HUES48 (cell line): ENCODE measurements at regions not wholly inside any gene's neighbourhood (a gene's known extent, or its start where the extent isn't known, plus 50 kb on each side); places are given as distances from the start of the nearest gene placed in this dataset.
"Not testable (repeated sequence)": the region's sequence is repeated elsewhere in the genome, so short reads cannot be mapped to it uniquely, and the experiment has no call there.

ENCODE experiments used
- H3K27ac ChIP-seq: one replicate; pipeline ENCODE4 v1.7.0; 2013; ENCODE audit warnings: low read depth, low read length, inconsistent platforms
- H3K27me3 ChIP-seq: 2 replicates; pipeline ENCODE4 v1.6.1; 2013; ENCODE audit warnings: mild to moderate bottlenecking, low read length; ENCODE audit not compliant: control insufficient read depth, insufficient read depth
- H3K36me3 ChIP-seq: 2 replicates; pipeline ENCODE4 v1.6.1; 2013; ENCODE audit warnings: low read length; ENCODE audit not compliant: control insufficient read depth, insufficient read depth
- H3K4me1 ChIP-seq: 2 replicates; pipeline ENCODE4 v1.6.1; 2013; ENCODE audit warnings: mild to moderate bottlenecking, low read length; ENCODE audit not compliant: control insufficient read depth, insufficient read depth
- H3K4me3 ChIP-seq: 2 replicates; pipeline ENCODE4 v1.5.1; 2013; ENCODE audit warnings: mild to moderate bottlenecking, low read depth, low read length
- H3K9ac ChIP-seq: 2 replicates; pipeline ENCODE4 v1.6.1; 2013; ENCODE audit warnings: mild to moderate bottlenecking, low read depth, low read length, moderate library complexity
- H3K9me3 ChIP-seq: 2 replicates; pipeline ENCODE4 v1.6.1; 2013; ENCODE audit warnings: low read length; ENCODE audit not compliant: control insufficient read depth, insufficient read depth

DNA sequence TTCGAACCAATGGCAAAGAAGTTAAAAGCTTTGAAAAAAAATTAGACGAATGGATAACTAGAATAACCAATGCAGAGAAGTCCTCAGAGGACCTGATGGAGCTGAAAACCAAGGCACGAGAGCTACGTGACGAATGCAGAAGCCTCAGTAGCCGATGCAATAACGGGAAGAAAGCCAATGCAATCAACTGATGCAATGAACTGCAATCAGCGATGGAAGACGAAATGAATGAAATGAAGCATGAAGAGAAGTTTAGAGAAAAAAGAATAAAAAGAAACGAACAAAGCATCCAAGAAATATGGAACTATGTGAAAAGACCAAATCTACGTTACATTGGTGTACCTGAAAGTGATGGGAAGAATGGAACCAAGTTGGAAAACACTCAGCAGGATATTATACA is 52.6 kb upstream of the MRPS30 start:
- not testable (repeated sequence) for H3K27ac ChIP-seq, H3K4me1 ChIP-seq, H3K9ac ChIP-seq, H3K4me3 ChIP-seq, H3K27me3 ChIP-seq, H3K36me3 ChIP-seq, H3K9me3 ChIP-seq

DNA sequence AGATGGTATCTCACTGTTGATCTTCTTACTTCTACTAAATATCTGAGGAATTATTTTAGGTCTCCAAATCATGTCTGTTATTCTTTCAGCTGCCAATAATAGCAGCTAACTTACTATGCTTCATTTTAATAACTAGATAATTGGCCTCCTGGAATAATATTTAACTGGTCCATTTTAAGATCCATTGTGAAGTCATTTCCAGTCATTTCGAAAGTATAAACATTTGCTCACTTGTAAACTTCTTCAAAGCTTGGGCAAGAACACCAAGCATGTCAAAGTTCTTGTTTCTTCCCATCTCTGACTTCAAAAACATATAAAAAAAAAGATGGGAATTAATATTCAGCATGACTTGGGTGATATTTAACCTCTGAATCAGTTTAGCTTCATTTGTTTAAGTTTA is 61.4 kb upstream of the MRPS30 start:
- H3K27me3 ChIP-seq, result no peaks in the 10 kb centered on the region
- H3K4me1 ChIP-seq, result no peaks in the 10 kb centered on the region
- no peaks in the 10 kb centered on the region for H3K9me3 ChIP-seq
- no peaks in the 10 kb centered on the region for H3K36me3 ChIP-seq
- no peak overlapping the region for H3K4me3 ChIP-seq
- H3K27ac ChIP-seq, result no peak overlapping the region
- H3K9ac ChIP-seq, result no peak overlapping the region

DNA sequence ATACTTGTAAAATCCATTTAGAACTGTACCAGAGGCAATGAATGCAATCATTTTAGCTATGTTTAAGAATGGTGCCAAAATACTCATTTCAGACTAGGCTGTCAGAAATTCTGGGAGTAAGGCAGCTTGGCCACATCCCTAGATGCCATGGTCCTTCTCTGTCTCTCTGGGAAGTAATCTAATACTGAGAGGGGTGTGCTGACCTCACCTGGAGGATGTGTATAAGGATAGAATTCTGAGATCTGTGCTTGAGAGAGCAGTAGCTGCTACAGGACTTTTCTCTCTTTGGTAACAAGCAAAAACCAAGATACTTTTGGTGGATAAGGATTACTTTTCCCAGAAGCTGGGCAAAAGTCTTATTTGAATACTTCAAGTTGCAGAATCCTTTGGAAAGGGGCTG is 68.1 kb upstream of the MRPS30 start:
- Histone ChIP-seq H3K9me3 (no peaks in the 10 kb centered on the region), H3K4me3 (no peak overlapping the region), H3K27me3 (no peaks in the 10 kb centered on the region)

DNA sequence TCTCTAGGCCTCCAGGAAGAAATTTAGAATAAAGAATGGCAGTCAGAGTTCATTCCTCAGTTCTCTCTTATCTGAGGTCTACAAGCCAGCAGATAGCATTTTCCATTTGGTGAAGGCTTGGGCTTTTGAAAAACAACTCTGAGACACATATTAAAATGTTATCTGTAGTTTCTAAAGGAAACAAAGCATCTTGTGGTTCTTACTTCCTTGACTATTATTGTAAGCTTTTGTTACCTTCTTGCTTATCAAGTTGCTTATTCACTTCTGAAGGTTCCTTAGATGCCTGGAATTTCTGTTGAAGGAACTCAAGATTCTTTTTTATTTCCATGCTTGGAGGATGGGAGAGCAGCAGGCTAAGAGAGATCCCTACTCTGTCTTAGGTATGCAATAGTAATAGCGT is 79.2 kb upstream of the MRPS30 start:
- no peaks in the 10 kb centered on the region for H3K9me3 ChIP-seq
- H3K4me1 ChIP-seq, result peaks cover 22% of the 10 kb centered on the region
- H3K36me3 ChIP-seq, result no peaks in the 10 kb centered on the region
- no peak overlapping the region for H3K9ac ChIP-seq
- H3K27me3 ChIP-seq, result no peaks in the 10 kb centered on the region
- H3K4me3 ChIP-seq, result no peak overlapping the region
- H3K27ac ChIP-seq, result peak overlapping the region; percentile 18

More for the DNA sequence above, 68.1 kb upstream of the MRPS30 start:
- Histone ChIP-seq H3K27ac (no peak overlapping the region), H3K4me1 (no peaks in the 10 kb centered on the region), H3K9ac (no peak overlapping the region), H3K36me3 (no peaks in the 10 kb centered on the region)

DNA sequence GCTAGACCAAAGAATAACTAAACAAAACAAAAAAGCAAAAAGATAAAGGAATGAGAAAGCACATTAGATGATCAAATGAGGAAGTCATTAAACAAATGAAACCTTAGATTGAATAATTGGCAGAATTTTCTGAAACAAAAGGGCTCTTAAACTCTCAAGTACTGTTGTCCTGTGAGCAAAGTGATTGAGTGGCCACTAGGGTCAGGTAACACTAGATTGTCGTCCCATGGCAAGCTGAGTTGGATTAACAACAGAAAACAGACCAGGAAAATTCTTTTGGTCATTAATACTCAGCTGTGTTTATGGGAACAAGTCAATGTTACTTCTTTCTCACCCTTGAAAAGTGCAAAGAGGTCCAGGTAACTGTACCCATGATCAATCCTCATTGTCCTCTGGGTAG is 81.6 kb upstream of the MRPS30 start:
- H3K9ac ChIP-seq, result no peak overlapping the region
- H3K9me3 ChIP-seq, result no peaks in the 10 kb centered on the region
- H3K36me3 ChIP-seq, result no peaks in the 10 kb centered on the region
- peaks cover 22% of the 10 kb centered on the region for H3K4me1 ChIP-seq
- no peaks in the 10 kb centered on the region for H3K27me3 ChIP-seq
- H3K4me3 ChIP-seq, result no peak overlapping the region
- H3K27ac ChIP-seq, result no peak overlapping the region

DNA sequence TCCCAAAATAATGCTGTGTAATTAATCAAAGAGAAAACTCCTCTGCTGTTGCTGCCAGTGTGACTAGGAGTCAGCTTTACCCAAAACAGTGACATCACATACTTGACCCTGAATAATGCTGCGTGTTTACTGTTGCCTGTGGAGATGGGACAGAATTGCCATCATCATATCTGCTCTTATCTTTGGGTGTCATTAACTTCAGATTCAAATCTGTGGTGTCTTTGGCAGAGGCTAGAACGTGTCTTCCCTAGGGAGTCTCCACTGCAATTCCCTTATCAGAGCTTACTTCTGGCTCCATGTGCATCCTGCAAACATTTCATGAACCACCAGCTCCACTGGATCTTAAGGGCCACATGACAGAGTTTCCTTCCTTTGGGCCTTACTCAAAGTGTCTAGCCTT is 88.9 kb upstream of the MRPS30 start:
- Histone ChIP-seq H3K36me3 (no peaks in the 10 kb centered on the region), H3K27me3 (no peaks in the 10 kb centered on the region), H3K4me1 (peaks cover 4% of the 10 kb centered on the region; the same call in 1 of the 2 replicates), H3K4me3 (no peak overlapping the region), H3K27ac (no peak overlapping the region), H3K9me3 (no peaks in the 10 kb centered on the region), H3K9ac (no peak overlapping the region)

DNA sequence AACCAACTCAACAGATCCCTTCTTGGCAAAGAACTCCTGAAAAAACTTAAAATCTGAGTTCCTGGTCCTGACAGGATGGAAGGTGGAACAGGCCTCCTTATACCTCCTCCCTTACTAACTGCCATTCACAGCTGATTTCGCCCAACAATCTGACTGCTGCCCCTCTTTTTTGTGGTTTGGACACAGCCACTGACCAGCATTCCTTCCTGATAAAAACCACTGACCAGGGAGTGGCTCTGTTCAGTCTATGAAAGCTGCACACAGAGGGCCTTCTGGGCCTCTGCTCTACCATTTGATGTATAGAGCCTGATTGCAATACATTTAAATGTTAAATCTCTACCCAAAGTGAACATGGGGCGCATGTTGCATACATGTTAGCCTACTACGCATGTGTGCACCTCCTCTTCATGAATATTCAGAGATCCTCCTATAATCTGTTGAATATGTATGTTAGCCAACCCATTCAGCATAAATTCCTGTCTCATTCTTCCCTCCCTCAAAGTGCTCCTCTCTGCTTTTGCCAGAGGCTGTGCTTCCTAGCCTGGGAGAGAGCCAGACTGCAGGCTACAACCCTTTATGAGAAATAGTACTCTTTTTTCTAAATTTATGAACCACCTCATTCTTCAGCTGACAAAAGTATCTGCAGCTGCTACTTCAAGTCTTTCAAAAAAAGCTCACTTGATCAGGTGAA is 93.7 kb upstream of the MRPS30 start:
- Histone ChIP-seq H3K27ac (no peak overlapping the region), H3K4me3 (no peak overlapping the region), H3K9ac (no peak overlapping the region), H3K9me3 (no peaks in the 10 kb centered on the region), H3K36me3 (no peaks in the 10 kb centered on the region), H3K4me1 (peaks cover 4% of the 10 kb centered on the region; the same call in 1 of the 2 replicates), H3K27me3 (no peaks in the 10 kb centered on the region)

DNA sequence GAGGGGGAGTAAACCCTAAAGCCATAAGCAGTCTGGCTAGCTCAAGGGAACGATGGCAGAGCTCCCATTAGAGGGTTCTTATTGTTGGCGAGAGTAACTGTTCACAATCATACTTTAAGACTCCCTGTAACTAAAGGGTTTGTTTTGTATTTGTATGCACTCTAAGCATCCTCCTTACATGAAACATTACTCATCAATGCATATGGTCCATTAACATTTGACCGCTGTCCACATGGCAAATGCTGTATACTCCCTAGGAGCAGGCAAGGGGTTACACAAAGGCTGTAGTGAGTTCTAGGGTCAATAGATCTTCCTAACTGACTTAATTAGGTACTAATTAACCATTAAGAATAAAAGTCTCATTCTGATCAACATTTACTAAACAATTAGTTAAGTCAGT is 95.3 kb upstream of the MRPS30 start:
- Histone ChIP-seq H3K36me3 (no peaks in the 10 kb centered on the region), H3K4me1 (peaks cover 4% of the 10 kb centered on the region; the same call in 1 of the 2 replicates), H3K9me3 (no peaks in the 10 kb centered on the region), H3K9ac (no peak overlapping the region), H3K27me3 (no peaks in the 10 kb centered on the region), H3K27ac (no peak overlapping the region), H3K4me3 (no peak overlapping the region)

DNA sequence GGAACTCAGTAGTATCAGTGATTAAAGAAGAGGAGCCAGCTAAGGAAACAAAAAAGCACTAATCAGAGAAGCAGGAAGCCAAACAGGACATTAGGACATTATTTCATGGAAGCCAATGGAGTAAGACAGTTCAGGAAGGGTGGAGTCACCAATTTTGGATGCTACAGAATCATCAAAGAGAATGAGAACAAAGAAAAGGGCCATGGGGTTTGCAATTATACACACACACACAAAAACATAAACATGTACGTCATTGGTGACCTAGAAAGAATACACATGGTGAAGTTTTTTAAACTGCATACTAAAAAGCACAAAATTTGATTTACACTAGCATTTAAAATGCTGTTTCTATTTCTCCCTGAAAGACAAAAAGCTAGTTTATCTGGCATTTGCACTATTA is 96.8 kb upstream of the MRPS30 start:
- Histone ChIP-seq H3K4me1 (peaks cover 4% of the 10 kb centered on the region; the same call in 1 of the 2 replicates), H3K27me3 (no peaks in the 10 kb centered on the region), H3K9me3 (no peaks in the 10 kb centered on the region), H3K36me3 (no peaks in the 10 kb centered on the region), H3K27ac (no peak overlapping the region), H3K4me3 (no peak overlapping the region), H3K9ac (no peak overlapping the region)

DNA sequence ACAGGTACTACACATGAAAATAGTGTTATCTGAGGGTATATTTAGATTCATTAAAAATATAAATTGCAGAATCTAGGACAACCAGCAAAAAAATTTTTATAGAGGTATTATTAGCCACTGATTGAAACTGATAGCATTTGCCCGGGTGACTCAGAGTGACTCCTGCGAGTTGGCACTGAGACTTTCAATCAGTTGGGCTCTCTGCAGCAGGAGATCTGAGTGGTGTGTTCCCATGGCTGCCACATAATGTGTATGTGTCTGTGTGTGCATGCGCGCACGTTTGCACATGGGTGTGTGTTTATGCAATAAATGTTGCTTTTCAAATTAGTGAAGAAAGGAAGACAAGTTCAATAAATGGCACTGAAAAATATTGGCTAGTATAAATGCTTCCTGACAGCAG is 100.1 kb upstream of the MRPS30 start:
- no peaks in the 10 kb centered on the region for H3K9me3 ChIP-seq
- H3K9ac ChIP-seq, result no peak overlapping the region
- H3K27ac ChIP-seq, result no peak overlapping the region
- no peak overlapping the region for H3K4me3 ChIP-seq
- H3K36me3 ChIP-seq, result no peaks in the 10 kb centered on the region
- no peaks in the 10 kb centered on the region for H3K4me1 ChIP-seq
- no peaks in the 10 kb centered on the region for H3K27me3 ChIP-seq

DNA sequence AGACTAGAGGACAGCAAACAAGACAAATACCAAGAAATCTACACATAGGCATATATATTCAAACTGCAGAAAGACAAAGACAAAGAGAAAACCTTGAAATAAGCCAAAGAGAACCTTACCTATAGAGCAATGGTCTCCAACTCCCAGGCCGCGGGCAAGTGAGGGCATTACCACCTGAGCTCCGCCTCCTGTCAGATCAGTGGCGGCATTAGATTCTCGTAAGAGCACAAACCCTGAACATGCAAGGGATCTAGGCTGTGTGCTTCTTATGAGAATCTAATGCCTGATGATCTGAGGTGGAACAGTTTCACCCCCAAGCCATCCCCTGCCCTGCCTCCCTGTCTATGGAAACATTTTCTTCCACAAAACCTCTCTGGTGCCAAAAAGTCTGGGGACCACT is 101.0 kb upstream of the MRPS30 start:
- H3K4me1 ChIP-seq, result no peaks in the 10 kb centered on the region
- no peak overlapping the region for H3K9ac ChIP-seq
- no peaks in the 10 kb centered on the region for H3K9me3 ChIP-seq
- H3K27ac ChIP-seq, result no peak overlapping the region
- H3K36me3 ChIP-seq, result no peaks in the 10 kb centered on the region
- no peaks in the 10 kb centered on the region for H3K27me3 ChIP-seq
- H3K4me3 ChIP-seq, result no peak overlapping the region
